ENCODE measurements at regions not wholly inside any gene's neighbourhood (a gene's known extent, or its start where the extent isn't known, plus 50 kb on each side); places are given as distances from the start of the nearest gene placed in this dataset.
A peak's percentile ranks its signal among the peaks of the same experiment; 100 is the strongest.

GRCh38 chr9:129236441-129237145, 58.5 kb upstream of the IER5L start:
- DNase-seq (ENCODE audit: low read depth, low spot score), result no peak
- Histone ChIP-seq H3K36me3 (ENCODE audit: insufficient read depth, insufficient read length, low read length) (no peaks in the 10 kb centered on the region), H3K4me3 (ENCODE audit: insufficient read length, low read depth) (no peak overlapping the region), H3K9ac (ENCODE audit: insufficient read length, low read depth) (peak overlapping the region; percentile 24), H3K4me1 (ENCODE audit: insufficient read depth, insufficient read length) (peaks cover 8% of the 10 kb centered on the region), H3K9me3 (ENCODE audit: insufficient read depth, low read length) (no peaks in the 10 kb centered on the region), H3K27me3 (ENCODE audit: insufficient read depth, insufficient read length) (no peaks in the 10 kb centered on the region)
- TF ChIP-seq YY1 (IDR thresholded peaks at IDR 0.05; ENCODE audit: insufficient read depth, insufficient read length) (no peak), SUZ12 (IDR thresholded peaks at IDR 0.05; ENCODE audit: extremely low read depth, insufficient read depth, insufficient read length) (no peak), ZNF274 (IDR thresholded peaks at IDR 0.05; ENCODE audit: low read depth, low read length) (no peak)

DNA sequence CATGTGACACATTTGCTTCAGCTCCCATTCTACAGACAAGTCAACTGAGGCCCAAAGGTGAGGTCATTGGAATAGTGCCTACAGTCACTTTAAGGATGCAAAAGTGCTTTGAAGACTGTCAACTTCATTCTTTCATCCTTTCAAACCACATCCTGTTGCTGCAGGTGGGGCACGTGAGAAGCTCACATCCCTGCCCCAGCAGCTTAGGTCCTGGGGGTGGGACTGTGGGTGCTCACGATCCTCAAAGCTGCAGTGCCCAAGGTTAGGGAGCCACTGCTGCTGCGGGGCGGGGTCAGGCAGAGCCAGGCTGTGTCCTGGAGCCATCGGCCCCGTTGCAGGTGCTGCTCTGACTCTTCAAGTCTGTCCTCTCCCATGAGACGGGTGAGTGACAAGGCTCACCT, 57.9 kb upstream of the IER5L start:
- no peak for TF ChIP-seq SUZ12 (IDR thresholded peaks at IDR 0.05; ENCODE audit: extremely low read depth, insufficient read depth, insufficient read length)
- TF ChIP-seq YY1 (IDR thresholded peaks at IDR 0.05; ENCODE audit: insufficient read depth, insufficient read length), result no peak
- no peak for TF ChIP-seq ZNF274 (IDR thresholded peaks at IDR 0.05; ENCODE audit: low read depth, low read length)
- Histone ChIP-seq H3K4me3 (ENCODE audit: insufficient read length, low read depth) (no peak overlapping the region), H3K27me3 (ENCODE audit: insufficient read depth, insufficient read length) (no peaks in the 10 kb centered on the region), H3K4me1 (ENCODE audit: insufficient read depth, insufficient read length) (peaks cover 11% of the 10 kb centered on the region), H3K9me3 (ENCODE audit: insufficient read depth, low read length) (no peaks in the 10 kb centered on the region), H3K9ac (ENCODE audit: insufficient read length, low read depth) (no peak overlapping the region), H3K36me3 (ENCODE audit: insufficient read depth, insufficient read length, low read length) (no peaks in the 10 kb centered on the region)
- no peak for DNase-seq (ENCODE audit: low read depth, low spot score)

DNA sequence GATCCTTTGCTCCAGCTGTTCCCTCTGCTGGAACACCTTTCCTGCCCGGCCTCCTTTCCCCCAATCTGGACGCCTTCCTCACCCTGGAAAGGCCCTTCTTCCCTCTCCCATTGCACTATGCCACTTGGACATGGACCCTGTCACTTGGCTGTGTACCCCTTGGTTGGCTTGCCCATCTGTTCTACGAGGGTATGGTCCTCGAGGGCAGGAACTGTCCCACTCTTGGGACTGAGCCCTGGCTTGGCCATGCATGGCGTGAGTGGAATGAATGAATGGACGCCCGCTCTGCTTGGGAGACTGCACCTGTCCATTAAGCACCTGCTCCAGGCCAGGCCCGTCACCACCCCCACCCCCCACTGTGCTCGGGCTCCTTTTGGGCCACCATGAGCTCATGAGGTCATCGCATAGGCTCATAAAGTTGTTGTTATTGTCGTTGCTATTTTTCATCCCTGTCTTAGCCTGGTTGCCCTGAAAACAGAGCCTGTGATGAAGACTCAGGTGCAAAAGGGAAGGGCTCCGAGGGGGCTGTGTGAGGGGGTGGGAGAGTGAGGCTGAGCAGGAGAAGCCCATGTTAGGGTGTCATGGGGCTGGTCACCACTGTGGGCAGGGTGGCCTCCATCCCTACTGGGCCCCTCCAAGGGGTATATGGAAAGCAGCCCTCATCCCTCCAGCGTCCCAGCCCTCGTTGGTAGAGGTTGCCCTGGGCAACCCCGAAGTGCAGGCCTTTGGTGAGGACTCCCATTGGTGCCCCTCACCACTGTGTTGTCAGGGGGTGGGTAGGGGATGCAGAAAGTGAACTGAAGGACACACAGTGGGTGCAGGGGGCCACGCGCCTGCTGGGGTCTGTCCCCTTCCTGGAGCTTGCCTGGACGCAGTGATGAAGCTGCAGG, 57.2 kb upstream of the IER5L start:
- Histone ChIP-seq H3K4me3 (ENCODE audit: insufficient read length, low read depth) (no peak overlapping the region), H3K4me1 (ENCODE audit: insufficient read depth, insufficient read length) (peaks cover 11% of the 10 kb centered on the region), H3K9ac (ENCODE audit: insufficient read length, low read depth) (no peak overlapping the region), H3K9me3 (ENCODE audit: insufficient read depth, low read length) (no peaks in the 10 kb centered on the region), H3K36me3 (ENCODE audit: insufficient read depth, insufficient read length, low read length) (no peaks in the 10 kb centered on the region), H3K27me3 (ENCODE audit: insufficient read depth, insufficient read length) (no peaks in the 10 kb centered on the region)
- TF ChIP-seq SUZ12 (IDR thresholded peaks at IDR 0.05; ENCODE audit: extremely low read depth, insufficient read depth, insufficient read length), result no peak
- TF ChIP-seq ZNF274 (IDR thresholded peaks at IDR 0.05; ENCODE audit: low read depth, low read length), result no peak
- TF ChIP-seq YY1 (IDR thresholded peaks at IDR 0.05; ENCODE audit: insufficient read depth, insufficient read length), result no peak
- no peak for DNase-seq (ENCODE audit: low read depth, low spot score)

GRCh38 chr9:129234491-129234890, 56.4 kb upstream of the IER5L start:
- TF ChIP-seq YY1 (IDR thresholded peaks at IDR 0.05; ENCODE audit: insufficient read depth, insufficient read length), result no peak
- TF ChIP-seq ZNF274 (IDR thresholded peaks at IDR 0.05; ENCODE audit: low read depth, low read length), result no peak
- no peak for TF ChIP-seq SUZ12 (IDR thresholded peaks at IDR 0.05; ENCODE audit: extremely low read depth, insufficient read depth, insufficient read length)
- H3K9ac ChIP-seq (ENCODE audit: insufficient read length, low read depth), result no peak overlapping the region
- H3K4me3 ChIP-seq (ENCODE audit: insufficient read length, low read depth), result no peak overlapping the region
- H3K9me3 ChIP-seq (ENCODE audit: insufficient read depth, low read length), result no peaks in the 10 kb centered on the region
- no peaks in the 10 kb centered on the region for H3K27me3 ChIP-seq (ENCODE audit: insufficient read depth, insufficient read length)
- peaks cover 15% of the 10 kb centered on the region for H3K4me1 ChIP-seq (ENCODE audit: insufficient read depth, insufficient read length)
- no peak for DNase-seq (ENCODE audit: low read depth, low spot score)
- no peaks in the 10 kb centered on the region for H3K36me3 ChIP-seq (ENCODE audit: insufficient read depth, insufficient read length, low read length)

DNA sequence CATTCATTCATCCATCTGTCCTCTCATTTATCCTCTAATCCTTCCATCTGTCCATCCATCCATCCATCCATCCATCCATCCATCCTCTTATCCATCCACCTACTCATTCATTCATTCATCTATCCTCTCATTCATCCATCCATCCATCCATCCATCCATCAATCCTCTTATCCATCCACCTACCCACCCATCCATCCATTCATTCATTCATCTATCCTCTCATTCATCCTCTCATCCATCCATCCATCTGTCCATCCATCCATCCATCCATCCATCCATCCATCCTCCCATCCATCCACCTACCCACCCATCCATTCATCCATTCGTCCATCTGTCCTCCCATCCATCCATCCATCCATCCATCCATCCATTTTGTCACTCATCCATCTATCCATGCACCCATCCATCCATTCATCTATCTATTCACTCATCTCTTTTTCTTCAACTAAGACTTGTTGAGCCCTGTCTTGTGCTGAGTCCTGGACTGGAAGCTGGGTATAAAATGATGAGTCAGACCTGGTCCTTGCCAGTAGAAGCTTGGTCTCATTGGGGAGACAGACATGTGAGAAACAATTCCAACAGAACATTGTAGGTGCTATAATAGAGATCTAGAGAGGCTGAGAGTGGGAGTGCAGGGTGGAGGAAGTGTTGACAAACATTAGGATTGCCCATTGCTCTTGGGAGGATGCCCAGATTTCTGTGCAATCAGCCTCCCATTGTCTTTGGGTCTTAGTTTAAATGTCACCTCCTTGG, 55.0 kb upstream of the IER5L start:
- H3K4me1 ChIP-seq (ENCODE audit: insufficient read depth, insufficient read length), result peaks cover 16% of the 10 kb centered on the region
- H3K9ac ChIP-seq (ENCODE audit: insufficient read length, low read depth), result no peak overlapping the region
- H3K27me3 ChIP-seq (ENCODE audit: insufficient read depth, insufficient read length), result no peaks in the 10 kb centered on the region
- no peak overlapping the region for H3K4me3 ChIP-seq (ENCODE audit: insufficient read length, low read depth)
- H3K9me3 ChIP-seq (ENCODE audit: insufficient read depth, low read length), result no peaks in the 10 kb centered on the region
- H3K36me3 ChIP-seq (ENCODE audit: insufficient read depth, insufficient read length, low read length), result no peaks in the 10 kb centered on the region
- TF ChIP-seq ZNF274 (IDR thresholded peaks at IDR 0.05; ENCODE audit: low read depth, low read length), result no peak
- no peak for TF ChIP-seq SUZ12 (IDR thresholded peaks at IDR 0.05; ENCODE audit: extremely low read depth, insufficient read depth, insufficient read length)
- TF ChIP-seq YY1 (IDR thresholded peaks at IDR 0.05; ENCODE audit: insufficient read depth, insufficient read length), result no peak
- DNase-seq (ENCODE audit: low read depth, low spot score), result no peak

DNA sequence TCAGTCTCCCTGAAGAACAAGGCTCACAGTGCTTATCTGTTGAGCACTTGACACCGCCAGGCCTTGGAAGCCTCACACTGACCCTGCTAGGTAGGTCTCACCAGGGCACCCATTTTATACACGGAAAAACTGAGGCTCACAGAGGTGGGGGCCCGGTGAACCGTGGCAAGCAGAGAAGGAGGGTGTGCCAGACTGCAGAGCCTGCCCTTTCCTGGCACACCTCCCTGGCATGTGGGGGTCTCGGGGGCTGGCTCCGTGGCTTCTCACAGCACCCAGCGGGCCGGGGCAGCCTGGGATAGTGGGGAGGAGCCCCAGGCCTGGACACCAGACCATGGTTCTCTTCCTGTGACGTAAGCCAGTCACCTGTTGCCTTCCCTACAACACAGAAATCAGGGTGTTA, 53.7 kb upstream of the IER5L start:
- TF ChIP-seq SUZ12 (IDR thresholded peaks at IDR 0.05; ENCODE audit: extremely low read depth, insufficient read depth, insufficient read length), result no peak
- no peak for TF ChIP-seq ZNF274 (IDR thresholded peaks at IDR 0.05; ENCODE audit: low read depth, low read length)
- no peak for TF ChIP-seq YY1 (IDR thresholded peaks at IDR 0.05; ENCODE audit: insufficient read depth, insufficient read length)
- DNase-seq (ENCODE audit: low read depth, low spot score), result no peak
- H3K4me3 ChIP-seq (ENCODE audit: insufficient read length, low read depth), result no peak overlapping the region
- H3K4me1 ChIP-seq (ENCODE audit: insufficient read depth, insufficient read length), result peaks cover 9% of the 10 kb centered on the region
- H3K9ac ChIP-seq (ENCODE audit: insufficient read length, low read depth), result no peak overlapping the region
- no peaks in the 10 kb centered on the region for H3K9me3 ChIP-seq (ENCODE audit: insufficient read depth, low read length)
- H3K27me3 ChIP-seq (ENCODE audit: insufficient read depth, insufficient read length), result no peaks in the 10 kb centered on the region
- no peaks in the 10 kb centered on the region for H3K36me3 ChIP-seq (ENCODE audit: insufficient read depth, insufficient read length, low read length)
